IPS DF 4.7 (cell line): ENCODE measurements at regions not wholly inside any gene's neighbourhood (a gene's known extent, or its start where the extent isn't known, plus 50 kb on each side); places are given as distances from the start of the nearest gene placed in this dataset.
"Not testable (repeated sequence)": the region's sequence is repeated elsewhere in the genome, so short reads cannot be mapped to it uniquely, and the experiment has no call there.

Experiments used
- DNase-seq: peaks from one replicate; pipeline ENCODE4 v3.0.0-alpha.2; 2013; ENCODE audit warnings: low spot score; ENCODE audit errors: extremely low read depth

DNA sequence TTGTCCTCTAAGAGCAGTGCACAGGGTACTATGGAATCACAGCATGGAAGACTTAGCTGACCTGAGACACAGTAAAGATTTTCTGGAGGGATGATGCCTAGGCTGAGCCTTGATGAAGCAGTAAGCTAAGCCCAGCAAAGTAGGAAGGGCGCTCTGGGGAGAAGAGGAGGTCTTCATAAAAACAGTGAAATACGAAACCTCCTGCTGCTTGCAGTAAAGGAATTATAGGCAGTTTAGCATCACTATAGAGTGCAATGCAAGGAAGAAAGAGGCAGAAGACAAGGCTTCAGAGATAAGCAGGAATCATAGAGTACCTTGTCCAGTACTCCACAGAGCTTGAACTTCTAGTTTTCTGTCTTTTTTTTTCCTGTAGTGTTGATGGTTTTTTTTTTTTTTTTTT is 555.7 kb upstream of the CADM1 start:
- DNase-seq = no peak

GRCh38 chr11:116057000-116057399 is 552.8 kb upstream of the CADM1 start:
- no peak for DNase-seq

DNA sequence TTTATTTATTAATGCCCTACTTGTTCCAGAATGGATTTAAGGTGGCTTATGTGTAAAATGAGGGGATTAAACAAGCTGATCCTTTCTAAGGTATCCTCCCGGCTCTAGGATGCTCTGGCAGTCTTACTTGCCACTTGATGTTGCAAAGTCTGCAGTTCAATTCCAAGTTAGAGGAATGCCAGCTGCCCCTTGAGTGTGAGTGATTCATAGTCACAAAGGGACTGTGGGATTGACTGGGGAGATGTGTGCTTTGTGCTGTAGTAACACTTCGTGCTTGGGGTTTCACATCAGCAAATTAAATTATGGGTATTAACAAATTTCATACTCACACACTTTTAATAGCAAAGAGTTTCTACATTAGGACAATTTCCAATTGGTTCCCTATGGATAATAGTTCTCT is 550.8 kb upstream of the CADM1 start:
- no peak for DNase-seq

- no peak for DNase-seq
These were observed 549.3 kb upstream of the CADM1 start for GRCh38 chr11:116053548-116053919.

GRCh38 chr11:116052603-116053547 is 548.7 kb upstream of the CADM1 start:
- DNase-seq = no peak

- no peak for DNase-seq
These were observed 547.3 kb upstream of the CADM1 start for GRCh38 chr11:116051494-116051893.

DNA sequence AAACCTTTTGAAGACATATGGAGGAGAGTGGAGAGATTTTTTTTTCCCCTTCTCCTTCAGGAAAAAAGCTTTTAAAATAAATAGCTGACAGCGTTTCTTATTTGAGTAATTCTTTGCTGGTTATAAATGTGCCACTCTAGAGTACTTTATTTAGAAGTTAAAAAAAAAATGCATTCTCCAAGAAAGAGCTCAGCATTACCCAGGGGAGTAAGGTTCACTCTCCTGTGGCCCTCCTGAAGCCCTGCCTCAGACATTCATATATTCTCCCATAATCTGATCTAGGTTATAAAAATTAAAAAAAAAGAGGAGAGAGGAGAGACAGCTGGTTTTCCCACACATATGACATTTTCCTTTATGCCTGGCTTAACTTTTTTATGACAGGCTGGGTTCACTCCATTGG is 545.2 kb upstream of the CADM1 start:
- no peak for DNase-seq

- DNase-seq = no peak
These were observed 541.9 kb upstream of the CADM1 start for GRCh38 chr11:116046127-116046526.

DNA sequence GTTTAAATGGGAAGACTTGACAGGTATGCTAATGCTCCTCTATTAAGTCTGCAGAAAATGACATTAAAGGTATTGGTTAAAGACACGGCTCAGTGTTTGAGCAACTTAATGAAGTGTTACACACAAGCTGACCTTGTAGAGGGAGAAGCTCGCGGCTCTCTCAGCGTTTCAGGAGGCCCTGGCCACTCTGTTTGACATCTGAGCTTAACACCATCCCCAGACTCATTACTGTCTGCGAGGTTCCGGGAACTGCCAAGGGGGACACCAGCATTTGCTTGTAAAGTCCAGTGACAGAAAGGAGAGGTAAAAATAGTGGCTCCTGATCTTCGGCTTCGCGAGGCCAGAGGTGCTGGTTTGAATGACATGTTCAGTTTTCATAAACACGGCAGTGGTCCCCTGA is 540.7 kb upstream of the CADM1 start:
- DNase-seq = no peak

GRCh38 chr11:116044520-116044919 is 540.3 kb upstream of the CADM1 start:
- DNase-seq = no peak

DNA sequence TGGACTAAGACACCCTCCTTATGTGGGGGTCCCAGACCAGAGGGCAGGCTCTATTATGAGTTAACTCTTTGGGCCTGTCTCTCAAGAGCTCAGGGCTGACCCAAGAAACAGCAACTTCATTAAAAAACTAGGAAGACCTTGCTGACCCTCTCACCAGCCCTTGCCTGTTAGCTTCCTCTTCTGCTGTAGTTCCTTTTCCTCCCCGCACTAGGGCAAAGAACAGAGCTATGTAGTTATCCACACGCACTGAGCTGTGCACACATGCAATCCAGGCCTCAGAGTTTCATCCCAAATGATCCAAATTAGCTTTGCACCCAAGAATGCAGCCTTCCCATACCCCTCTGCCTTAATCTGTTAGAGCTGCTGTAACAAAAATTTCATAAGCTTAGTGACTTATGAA is 539.6 kb upstream of the CADM1 start:
- DNase-seq = no peak

DNA sequence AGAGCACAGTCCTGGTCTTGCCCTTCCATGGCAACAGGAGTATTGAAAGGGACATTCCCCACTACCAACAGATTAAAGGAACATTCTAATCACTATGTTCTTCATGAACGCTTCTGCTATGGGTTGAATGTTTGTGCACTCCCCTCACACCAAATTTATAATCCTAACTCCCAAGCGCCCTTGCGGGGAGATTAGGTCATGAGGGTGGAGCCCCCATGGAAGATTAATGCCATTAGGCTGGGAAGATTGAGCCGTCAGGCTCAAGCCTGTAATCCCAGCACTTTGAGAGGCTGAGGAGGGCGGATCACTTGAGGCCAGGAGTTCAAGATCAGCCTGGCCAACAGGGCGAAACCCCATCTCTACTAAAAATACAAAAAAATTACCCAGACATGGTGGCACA is 538.8 kb upstream of the CADM1 start:
- DNase-seq = not testable (repeated sequence)

DNA sequence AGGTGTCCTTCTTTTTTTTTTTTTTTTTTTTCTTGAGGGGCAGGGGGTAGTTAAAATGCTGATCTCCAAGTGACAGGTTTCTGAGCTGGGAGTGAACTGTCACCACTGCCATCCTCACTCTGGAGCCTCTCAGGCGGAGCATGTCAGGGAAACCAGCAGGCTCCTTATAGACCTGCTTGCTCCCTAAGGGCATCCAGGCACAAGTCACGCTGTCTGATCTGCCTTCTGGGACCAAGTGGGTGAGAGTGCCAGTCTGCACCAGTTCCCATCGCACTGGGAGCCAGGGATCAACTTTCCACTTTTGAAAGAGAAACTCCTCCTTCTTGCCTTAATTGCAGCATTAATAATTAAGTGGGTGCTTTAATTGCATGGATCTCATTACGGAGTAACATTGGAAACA is 537.9 kb upstream of the CADM1 start:
- DNase-seq = no peak

DNA sequence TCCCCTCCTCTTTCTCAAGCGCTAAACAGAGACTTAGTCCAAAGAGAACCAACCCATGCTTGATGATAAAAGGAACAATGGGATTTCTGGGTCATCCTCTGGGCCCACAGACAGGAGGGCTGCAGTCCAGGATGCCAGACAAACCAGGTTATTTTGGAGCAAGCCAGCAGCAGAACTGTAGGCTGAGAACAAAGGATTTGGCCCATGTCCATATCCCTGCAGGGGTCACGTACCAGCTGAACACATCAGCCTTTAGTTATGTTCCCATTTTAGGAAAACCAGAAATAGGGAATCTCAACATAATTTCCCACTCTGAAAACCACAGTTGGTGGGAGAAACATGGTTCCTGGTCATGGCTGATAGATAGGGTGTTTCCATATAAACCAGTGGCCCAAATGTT is 533.6 kb upstream of the CADM1 start:
- DNase-seq = no peak

- DNase-seq = no peak
These were observed 531.8 kb upstream of the CADM1 start for GRCh38 chr11:116035977-116036376.

DNA sequence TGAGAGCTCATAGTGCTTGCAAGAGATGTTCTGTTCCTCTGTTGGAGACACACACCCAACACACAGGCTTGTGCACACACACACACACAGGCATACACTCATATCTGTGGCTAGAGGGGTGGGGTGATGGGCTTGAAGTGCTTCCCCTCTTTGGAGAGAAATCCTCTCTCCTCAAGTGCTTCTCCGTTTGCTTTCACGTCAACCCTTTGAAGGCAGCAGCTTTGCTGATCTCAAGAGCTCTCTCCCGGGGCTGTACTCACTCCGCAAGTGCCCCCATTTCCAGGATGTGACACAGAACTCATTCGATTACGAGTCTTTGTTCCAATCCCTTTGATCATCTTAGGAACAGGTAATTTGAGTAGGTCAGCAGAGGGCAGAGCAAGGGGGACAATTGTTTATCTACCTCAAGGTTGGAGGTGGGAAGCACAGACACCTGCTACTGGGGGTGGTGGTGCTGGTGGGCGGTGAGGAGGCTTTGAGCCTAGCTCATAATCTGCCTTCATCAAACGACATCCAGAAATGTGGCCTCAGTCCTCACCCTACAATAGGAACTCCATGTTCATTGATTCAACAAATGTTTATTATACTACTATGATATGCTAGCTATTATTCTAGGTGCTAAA is 529.8 kb upstream of the CADM1 start:
- DNase-seq = no peak

GRCh38 chr11:116030697-116031331 is 526.6 kb upstream of the CADM1 start:
- no peak for DNase-seq

DNA sequence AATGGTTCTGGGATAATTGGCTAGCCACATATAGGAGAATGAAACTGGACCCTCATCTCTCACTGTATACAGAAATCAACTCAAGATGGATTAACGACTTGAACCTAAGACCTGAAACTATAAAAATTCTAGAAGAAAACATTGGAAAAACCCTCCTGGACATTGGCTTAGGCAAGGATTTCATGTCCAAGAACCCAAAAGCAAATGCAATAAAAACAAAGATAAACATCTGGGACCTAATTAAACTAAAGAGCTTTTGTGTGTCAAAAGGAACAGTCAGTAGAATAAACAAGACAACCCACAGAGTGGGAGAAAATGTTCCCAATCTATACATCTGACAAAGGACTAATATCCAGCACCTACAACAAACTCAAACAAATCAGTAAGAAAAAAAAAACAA is 524.3 kb upstream of the CADM1 start:
- not testable (repeated sequence) for DNase-seq

DNA sequence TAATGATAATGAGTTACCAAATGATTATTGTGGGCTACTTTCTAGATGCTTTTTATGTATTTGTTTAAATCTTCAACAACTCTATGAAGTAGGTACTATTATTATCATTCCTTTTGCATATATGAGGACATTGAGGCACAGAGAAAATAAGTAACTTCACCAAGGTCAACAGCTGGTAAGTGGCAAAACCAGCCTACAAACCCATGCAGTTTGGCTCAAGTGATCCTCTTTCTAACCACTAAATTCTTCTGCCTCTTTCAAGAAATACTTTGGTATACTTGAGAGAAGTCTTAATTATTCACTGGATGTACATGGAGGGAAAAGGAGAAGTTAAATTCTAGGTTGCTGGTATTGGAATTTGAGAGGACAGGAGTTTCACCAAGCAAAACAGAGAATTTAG is 495.2 kb upstream of the CADM1 start:
- no peak for DNase-seq

DNA sequence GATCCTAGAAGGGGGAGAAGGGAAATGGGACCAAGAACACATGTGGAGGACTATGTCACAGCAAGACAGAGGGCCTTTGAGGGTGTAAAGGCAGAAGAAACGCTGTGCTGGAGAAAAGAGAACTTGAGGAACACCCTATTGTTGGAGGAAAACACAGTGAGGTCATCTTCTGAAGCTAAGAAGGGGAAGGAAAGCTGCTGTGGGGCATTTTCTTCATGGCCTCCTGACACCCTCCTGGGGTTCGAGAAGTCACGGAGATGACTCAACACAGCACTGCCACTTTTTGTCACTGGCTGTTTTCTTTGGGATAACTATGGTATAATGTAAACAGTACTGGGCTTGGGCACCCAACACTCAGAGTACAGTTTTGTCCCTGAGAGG is 492.6 kb upstream of the CADM1 start:
- DNase-seq = no peak

- DNase-seq = no peak
These were observed 492.1 kb upstream of the CADM1 start for GRCh38 chr11:115996125-115996807.

DNA sequence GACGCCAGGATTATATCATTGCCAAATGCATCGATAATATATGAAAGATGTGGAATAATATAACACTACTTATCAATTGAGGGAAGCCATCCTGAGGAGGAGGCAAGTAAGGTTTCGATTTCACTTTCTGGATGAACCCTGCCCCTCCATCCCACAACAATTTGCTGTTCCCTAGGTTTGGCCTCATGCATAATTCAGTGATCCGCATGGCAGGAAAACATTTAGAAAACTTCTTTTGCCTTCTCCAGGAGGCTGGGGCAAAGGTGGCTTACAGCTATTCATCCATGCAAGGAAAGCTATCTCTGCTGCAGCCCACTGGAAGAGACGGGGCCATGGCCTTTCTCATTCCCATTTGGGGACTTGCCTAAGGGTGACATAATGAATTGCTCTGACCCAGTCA is 489.4 kb upstream of the CADM1 start:
- DNase-seq = no peak
